Femur (tissue), 1 donor: ENCODE measurements at regions not wholly inside any gene's neighbourhood (a gene's known extent, or its start where the extent isn't known, plus 50 kb on each side); places are given as distances from the start of the nearest gene placed in this dataset.
A peak's percentile ranks its signal among the peaks of the same experiment; 100 is the strongest.

Experiments used
- DNase-seq: peaks from one replicate; pipeline ENCODE4 v3.0.0-alpha.2; 2017

DNA sequence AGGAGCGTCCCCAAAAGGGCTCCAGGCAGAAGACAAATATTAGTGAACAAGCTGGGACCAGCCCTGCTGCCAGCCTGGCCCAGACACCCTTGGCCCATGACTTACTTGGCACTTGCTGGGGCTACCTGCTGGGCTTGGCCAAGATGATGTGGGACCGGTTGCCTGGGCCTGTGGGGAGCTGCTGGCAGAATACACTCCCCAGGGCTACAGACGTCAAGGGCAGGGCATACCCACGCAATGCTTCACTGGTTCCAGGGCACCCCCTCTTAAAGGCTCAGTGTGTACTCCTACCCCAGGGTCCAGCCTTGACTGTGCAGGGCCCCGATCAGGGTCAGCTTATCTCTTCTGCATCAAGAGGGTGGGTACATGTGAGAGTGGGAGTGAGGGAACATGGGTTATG lies 106.5 kb upstream of the SLC2A1 start:
- no peak for DNase-seq

GRCh38 chr1:43063394-43064219 lies 104.9 kb upstream of the SLC2A1 start:
- no peak for DNase-seq

GRCh38 chr1:43062527-43063095 lies 103.9 kb upstream of the SLC2A1 start:
- no peak for DNase-seq

GRCh38 chr1:43061757-43062156 lies 103.1 kb upstream of the SLC2A1 start:
- DNase-seq: no peak

GRCh38 chr1:43059640-43060574 lies 101.2 kb upstream of the SLC2A1 start:
- no peak for DNase-seq

DNA sequence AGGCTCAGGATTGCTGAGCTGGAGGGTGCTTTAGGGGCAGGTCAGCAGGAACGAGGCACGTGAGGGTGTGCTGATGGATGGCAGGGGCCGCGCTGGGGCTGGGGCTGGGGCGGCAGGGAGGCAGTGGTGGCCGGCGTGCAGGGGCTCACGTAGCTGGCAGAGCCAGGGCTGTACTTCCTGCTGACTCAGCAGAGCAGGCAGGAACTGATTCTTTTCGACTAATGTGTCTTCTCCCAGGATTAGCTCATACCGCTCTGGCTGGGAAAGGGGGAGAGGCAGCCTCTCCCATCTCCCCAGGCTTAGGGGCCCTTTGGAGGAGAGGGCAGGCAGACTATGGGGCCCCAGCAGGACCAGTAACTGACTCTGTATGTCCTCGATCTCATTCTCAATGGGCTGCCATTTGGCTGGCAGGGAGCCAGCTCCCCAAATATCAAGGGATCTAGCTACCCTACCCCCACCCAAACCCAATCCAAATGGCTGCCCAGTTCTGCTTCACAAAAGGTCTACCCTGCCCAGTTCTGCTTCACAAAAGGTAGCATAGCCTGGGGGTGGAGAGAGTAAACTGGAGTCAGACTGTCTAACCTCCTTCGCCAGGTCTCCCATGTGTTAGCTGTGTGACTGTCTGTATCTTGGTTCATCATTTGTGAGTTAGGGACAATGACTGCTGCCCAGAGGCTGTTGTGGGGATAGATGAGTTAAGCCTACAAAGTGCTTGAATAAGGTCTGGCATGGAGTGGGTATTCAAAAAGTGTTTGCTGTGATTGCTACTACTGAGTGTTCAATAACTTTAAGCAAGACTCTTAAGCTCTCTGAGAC lies 100.1 kb upstream of the SLC2A1 start:
- DNase-seq: peak; percentile 51

GRCh38 chr1:43058056-43058455 lies 99.4 kb upstream of the SLC2A1 start:
- DNase-seq: no peak

GRCh38 chr1:43057567-43057966 lies 98.9 kb upstream of the SLC2A1 start:
- no peak for DNase-seq

DNA sequence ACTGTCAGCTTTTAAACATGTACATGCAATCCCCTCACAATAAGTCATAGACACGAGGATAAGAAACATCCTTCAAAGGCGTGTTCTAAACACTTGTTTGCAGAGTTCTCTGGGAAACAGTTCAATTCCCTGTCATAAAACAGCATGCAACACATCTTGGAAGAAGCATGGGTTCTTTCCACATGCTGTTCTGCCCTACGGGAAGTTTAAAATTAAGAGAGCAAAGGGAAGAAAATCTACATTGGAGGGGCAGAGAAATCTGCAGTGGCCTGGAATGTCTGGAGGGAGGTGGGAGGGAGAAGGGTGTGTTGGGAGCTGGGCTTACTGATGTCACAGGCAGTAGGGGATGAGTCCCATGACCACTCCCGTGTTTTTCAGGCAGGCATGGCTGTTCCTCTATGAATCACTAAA lies 98.3 kb upstream of the SLC2A1 start:
- DNase-seq: no peak

- DNase-seq: no peak
Observed at GRCh38 chr1:43056460-43056859, 97.8 kb upstream of the SLC2A1 start.

GRCh38 chr1:43054961-43055360 lies 96.3 kb upstream of the SLC2A1 start:
- DNase-seq: no peak

DNA sequence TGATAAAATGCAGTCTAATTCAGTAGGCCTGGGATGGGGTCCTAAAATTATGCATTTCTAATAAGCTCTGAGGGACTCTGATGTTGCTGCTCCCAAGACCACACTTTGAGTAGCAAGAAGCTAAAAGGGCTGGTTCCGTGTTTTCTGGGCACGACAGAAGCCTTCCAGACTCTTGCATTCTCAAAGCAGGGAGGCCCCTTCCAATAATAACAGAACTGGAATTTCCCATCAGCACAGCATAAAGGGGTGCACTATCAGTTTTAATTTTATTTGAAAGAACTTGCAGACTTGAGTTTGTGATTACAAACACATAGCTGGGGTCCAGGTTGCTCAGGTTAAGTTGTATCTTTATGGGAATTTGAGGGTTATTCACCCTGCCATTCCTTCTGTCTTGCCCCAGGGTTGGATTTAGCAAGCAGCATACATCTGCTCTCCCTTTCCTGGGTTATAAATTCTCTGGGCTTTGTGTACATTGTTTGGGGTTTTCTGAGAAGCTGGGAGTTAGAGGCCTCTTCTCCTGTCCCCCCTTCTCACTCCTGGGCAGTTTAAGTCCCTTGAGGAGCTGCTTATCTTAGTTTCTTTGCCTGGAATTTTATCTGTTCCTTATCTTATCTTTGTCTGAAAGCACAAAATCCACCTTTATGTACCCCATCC lies 94.2 kb upstream of the SLC2A1 start:
- DNase-seq: no peak

- DNase-seq: no peak
Observed at GRCh38 chr1:43052322-43052721, 93.7 kb upstream of the SLC2A1 start.

DNA sequence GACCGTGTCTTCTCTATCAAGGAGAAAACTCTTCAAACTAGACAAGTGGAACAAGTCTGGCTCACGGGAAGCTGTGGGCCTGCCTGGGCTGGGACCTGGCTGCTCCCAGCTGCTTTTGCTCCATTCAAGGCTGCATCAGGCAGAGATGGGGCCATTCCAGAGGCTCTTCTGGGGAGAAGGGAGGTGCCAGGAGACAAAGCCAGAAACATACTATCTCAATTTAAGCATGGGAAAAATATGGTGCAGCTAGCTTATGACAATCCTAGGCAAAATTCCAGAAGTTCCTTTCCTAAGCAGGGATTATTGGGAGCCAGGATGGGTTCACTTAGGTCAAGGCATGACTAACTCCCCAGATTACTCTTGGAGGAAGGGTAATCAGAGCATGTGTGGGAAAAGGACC lies 90.8 kb upstream of the SLC2A1 start:
- peak; percentile 52 for DNase-seq

DNA sequence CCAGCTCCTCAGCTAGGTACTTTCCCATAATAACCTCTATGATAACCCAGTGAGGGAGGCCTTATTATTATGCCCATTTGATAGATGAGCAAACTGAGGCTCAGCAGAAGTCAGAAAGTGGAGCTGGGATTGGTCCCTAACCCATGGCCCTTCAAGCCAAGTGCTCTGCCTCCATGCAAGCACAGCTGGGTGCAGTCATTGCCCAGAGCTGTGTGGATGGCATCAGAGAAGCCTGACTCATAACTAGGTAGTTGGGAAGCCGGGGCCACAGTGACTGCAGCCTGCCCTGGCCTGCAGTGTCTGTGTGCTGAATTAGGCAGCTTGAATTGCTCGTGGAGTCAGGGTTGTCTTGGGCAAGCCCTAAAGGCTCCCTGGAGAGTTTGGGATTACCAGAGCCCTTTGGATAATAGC lies 89.9 kb upstream of the SLC2A1 start:
- no peak for DNase-seq

GRCh38 chr1:43047135-43047534 lies 88.5 kb upstream of the SLC2A1 start:
- no peak for DNase-seq

- DNase-seq: no peak
Observed at GRCh38 chr1:43044572-43045361, 86.1 kb upstream of the SLC2A1 start.

- no peak for DNase-seq
Observed at GRCh38 chr1:43043695-43044094, 85.0 kb upstream of the SLC2A1 start.

DNA sequence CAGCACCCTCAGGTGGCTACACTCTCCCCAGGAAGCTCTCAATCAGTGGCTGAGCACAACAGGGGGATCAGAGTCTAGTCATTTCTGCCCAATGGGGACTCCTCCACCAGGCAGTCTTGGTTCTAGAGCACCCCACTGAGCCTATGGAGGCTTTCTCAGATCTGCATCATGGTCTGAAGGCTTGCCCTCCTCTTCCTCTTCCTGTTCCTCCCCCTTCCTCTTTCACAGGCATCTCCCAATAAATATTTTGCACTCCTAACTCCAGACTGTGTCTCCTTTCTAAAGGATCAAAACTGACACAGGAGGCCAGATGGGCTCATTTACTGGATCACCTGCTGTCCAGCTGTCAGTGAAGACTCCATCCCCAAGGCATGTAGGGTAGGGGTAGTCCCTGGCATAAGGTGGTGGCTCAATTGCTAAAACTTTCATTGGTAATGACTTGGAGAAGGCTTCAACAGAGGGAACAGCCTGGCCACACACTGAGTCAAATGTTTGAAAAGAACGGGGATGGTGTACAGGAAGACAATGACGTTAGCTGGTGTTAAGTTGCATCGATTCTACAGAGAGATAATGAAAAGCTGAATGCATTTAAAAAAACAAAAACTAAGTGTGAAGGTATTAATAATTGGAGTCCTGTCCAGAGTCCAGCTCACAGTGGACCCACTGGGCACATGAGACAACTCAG lies 84.2 kb upstream of the SLC2A1 start:
- no peak for DNase-seq

- no peak for DNase-seq
Observed at GRCh38 chr1:43042127-43042526, 83.5 kb upstream of the SLC2A1 start.

- no peak for DNase-seq
Observed at GRCh38 chr1:43041591-43041990, 82.9 kb upstream of the SLC2A1 start.
